Lower leg skin (tissue), 3 donors: ENCODE measurements at regions not wholly inside any gene's neighbourhood (a gene's known extent, or its start where the extent isn't known, plus 50 kb on each side); places are given as distances from the start of the nearest gene placed in this dataset.

Source experiments
- CTCF ChIP-seq, 3 donors: fragments of 450-650 bp; IDR thresholded peaks; one replicate each; pipeline ENCODE4 v1.5.1; 2016; ENCODE audit warnings: antibody characterized with exemption in 3 of 3, mild to moderate bottlenecking in 3 of 3, moderate library complexity in 2 of 3
- POLR2A ChIP-seq, 2 donors: fragments of 450-650 bp; IDR thresholded peaks; one replicate each; pipeline ENCODE4 v1.6.1; 2016 to 2017; ENCODE audit warnings: antibody characterized with exemption in 2 of 2, mild to moderate bottlenecking in 1 of 2, moderate library complexity in 1 of 2

- TF ChIP-seq CTCF (IDR thresholded peaks at IDR 0.05) = no peak
- TF ChIP-seq POLR2A (IDR thresholded peaks at IDR 0.05) = no peak
Observed at GRCh38 chr3:150082898-150083654, 112.4 kb upstream of the PFN2 start.
